IMR-90 (cell line): ENCODE measurements at regions not wholly inside any gene's neighbourhood (a gene's known extent, or its start where the extent isn't known, plus 50 kb on each side); places are given as distances from the start of the nearest gene placed in this dataset.

Experiments
- ATAC-seq: fragments of 200-7000 bp; cut with Tn5 transposase; 2 replicates; pipeline ENCODE4 v1.9.1; 2020; ENCODE audit warnings: low read depth, mild to moderate bottlenecking, moderate library complexity
- BruUV-seq: library from RNA; stranded (reverse); fragments of 400-500 nt; replicated peaks from 2 replicates; lab custom pipeline; 2021; lab: Mats Ljungman, UMichigan
- CTCF ChIA-PET: fragments of 300-600 bp; formaldehyde crosslinking; extraction: SDS; loops from one replicate; lab custom pipeline; 2021; ENCODE audit warnings: antibody characterized with exemption; lab: Yijun Ruan, JAX
- POLR2A ChIA-PET: fragments of 300-600 bp; sonication (Branson Sonifier 250); formaldehyde crosslinking; loops from one replicate; lab custom pipeline; 2022; ENCODE audit warnings: antibody characterized with exemption; ENCODE audit not compliant: unreplicated experiment; lab: Charles Lee
- DNase-seq: peaks from one replicate; pipeline ENCODE4 v3.0.0; 2013
- H2AFZ ChIP-seq: replicated peaks from 2 replicates; pipeline ENCODE3; 2013; ENCODE audit warnings: low read length, mild to moderate bottlenecking; ENCODE audit not compliant: poor library complexity
- H2AK5ac ChIP-seq: 2 replicates; pipeline ENCODE4 v1.6.1; 2013; ENCODE audit warnings: low read depth, low read length, inconsistent platforms
- H2AK9ac ChIP-seq: replicated peaks from 2 replicates; pipeline ENCODE3; 2013; ENCODE audit warnings: mild to moderate bottlenecking, low read depth, low read length, moderate library complexity; ENCODE audit not compliant: poor library complexity
- H2BK120ac ChIP-seq: 2 replicates; pipeline ENCODE4 v1.6.1; 2013; ENCODE audit warnings: low read depth, low read length, inconsistent platforms
- H2BK15ac ChIP-seq: 3 replicates; pipeline ENCODE4 v1.6.1; 2013; ENCODE audit warnings: low read depth, low read length, inconsistent platforms
- H2BK20ac ChIP-seq: 2 replicates; pipeline ENCODE4 v1.6.1; 2013; ENCODE audit warnings: low read depth, mild to moderate bottlenecking, inconsistent platforms, low read length, moderate library complexity
- H2BK5ac ChIP-seq: 2 replicates; pipeline ENCODE4 v1.6.1; 2013; ENCODE audit warnings: mild to moderate bottlenecking, low read depth, low read length, inconsistent platforms; ENCODE audit not compliant: poor library complexity, severe bottlenecking
- H3K14ac ChIP-seq: replicated peaks from 2 replicates; pipeline ENCODE4 v1.6.1; 2013; ENCODE audit warnings: low read depth, low read length, inconsistent platforms
- H3K18ac ChIP-seq: 2 replicates; pipeline ENCODE4 v1.6.1; 2013; ENCODE audit warnings: low read depth, low read length, control low read depth
- H3K23ac ChIP-seq: 2 replicates; pipeline ENCODE4 v1.6.1; 2013; ENCODE audit warnings: low read depth, low read length, inconsistent platforms
- H3K27ac ChIP-seq: 2 replicates; pipeline ENCODE4 v1.5.1; 2013; ENCODE audit warnings: mild to moderate bottlenecking, control low read depth, low read length; ENCODE audit not compliant: insufficient read depth
- H3K27me3 ChIP-seq: 2 replicates; pipeline ENCODE4 v1.6.1; 2013; ENCODE audit warnings: low read length; ENCODE audit not compliant: control insufficient read depth, insufficient read depth
- H3K36me3 ChIP-seq: 2 replicates; pipeline ENCODE4 v1.6.1; 2013; ENCODE audit warnings: low read length, mixed read lengths; ENCODE audit not compliant: control insufficient read depth, insufficient read depth
- H3K4ac ChIP-seq: 2 replicates; pipeline ENCODE4 v1.6.1; 2013; ENCODE audit warnings: low read depth, low read length, inconsistent platforms
- H3K4me1 ChIP-seq: 2 replicates; pipeline ENCODE4 v1.6.1; 2013; ENCODE audit warnings: low read length, mixed read lengths; ENCODE audit not compliant: control insufficient read depth, insufficient read depth
- H3K4me2 ChIP-seq: 2 replicates; pipeline ENCODE4 v1.6.1; 2013; ENCODE audit warnings: low read depth, mild to moderate bottlenecking, control low read depth, low read length, moderate library complexity
- H3K4me3 ChIP-seq: 2 replicates; pipeline ENCODE4 v1.5.1; 2013; ENCODE audit warnings: low read depth, mild to moderate bottlenecking, control low read depth, low read length, moderate library complexity; ENCODE audit not compliant: insufficient read depth
- H3K56ac ChIP-seq: 2 replicates; pipeline ENCODE4 v1.6.1; 2013; ENCODE audit warnings: low read length, inconsistent platforms; ENCODE audit not compliant: insufficient read depth; ENCODE audit errors: extremely low read depth
- H3K79me1 ChIP-seq, 2 experiments: 2 replicates each; pipeline ENCODE4 v1.6.1; 2013; ENCODE audit warnings: low read length in 2 of 2, inconsistent platforms in 1 of 2, low read depth in 1 of 2
- H3K9ac ChIP-seq: 2 replicates; pipeline ENCODE4 v1.6.1; 2013; ENCODE audit warnings: low read depth, low read length, control low read depth
- H3K9me1 ChIP-seq: 2 replicates; pipeline ENCODE4 v1.6.1; 2013; ENCODE audit warnings: low read length, inconsistent platforms; ENCODE audit not compliant: insufficient read depth
- H3K9me3 ChIP-seq: 2 replicates; pipeline ENCODE4 v1.6.1; 2013; ENCODE audit warnings: low read length; ENCODE audit not compliant: control insufficient read depth, insufficient read depth
- H4K20me1 ChIP-seq: 2 replicates; pipeline ENCODE4 v1.6.1; 2013; ENCODE audit warnings: low read length, inconsistent platforms; ENCODE audit not compliant: insufficient read depth
- H4K5ac ChIP-seq: 2 replicates; pipeline ENCODE4 v1.6.1; 2013; ENCODE audit warnings: mild to moderate bottlenecking, low read depth, low read length, control low read depth
- H4K8ac ChIP-seq, 2 experiments: 2 replicates each; pipeline ENCODE4 v1.6.1; 2013; ENCODE audit warnings: low read depth in 2 of 2, low read length in 2 of 2, control low read depth in 1 of 2, inconsistent platforms in 1 of 2
- H4K91ac ChIP-seq: 2 replicates; pipeline ENCODE4 v1.6.1; 2013; ENCODE audit warnings: low read depth, low read length, inconsistent platforms; ENCODE audit not compliant: insufficient read depth
- BHLHE40 ChIP-seq: fragments of 150-350 bp; IDR thresholded peaks from 2 replicates; pipeline ENCODE4 v1.6.1; 2016; ENCODE audit warnings: mild to moderate bottlenecking, low read depth, low read length
- CEBPB ChIP-seq: IDR thresholded peaks from 2 replicates; pipeline ENCODE4 v1.6.1; 2012; ENCODE audit warnings: low read depth, low read length, improper control_type of control experiment
- CHD1 ChIP-seq: IDR thresholded peaks from 2 replicates; pipeline ENCODE4 v1.6.1; 2012; ENCODE audit warnings: low read depth, low read length, improper control_type of control experiment
- FOS ChIP-seq: fragments of 150-350 bp; IDR thresholded peaks from 2 replicates; pipeline ENCODE4 v1.6.1; 2016; ENCODE audit warnings: low read depth, low read length
- MAFK ChIP-seq: IDR thresholded peaks from 2 replicates; pipeline ENCODE4 v1.6.1; 2012; ENCODE audit warnings: low read depth, low read length, improper control_type of control experiment
- MAZ ChIP-seq: IDR thresholded peaks from 2 replicates; pipeline ENCODE4 v1.6.1; 2012; ENCODE audit warnings: low read depth, mild to moderate bottlenecking, low read length, improper control_type of control experiment, moderate library complexity, borderline replicate concordance
- MXI1 ChIP-seq: IDR thresholded peaks from 2 replicates; pipeline ENCODE4 v1.6.1; 2012; ENCODE audit warnings: low read depth, mild to moderate bottlenecking, low read length, moderate library complexity, borderline replicate concordance
- NFE2L2 ChIP-seq: fragments of 150-350 bp; IDR thresholded peaks from 2 replicates; pipeline ENCODE4 v1.6.1; 2016; ENCODE audit warnings: low read depth, mild to moderate bottlenecking, low read length
- POLR2A ChIP-seq: IDR thresholded peaks from 2 replicates; pipeline ENCODE4 v1.6.1; 2012; ENCODE audit warnings: mild to moderate bottlenecking, low read depth, low read length
- RAD21 ChIP-seq: IDR thresholded peaks from 2 replicates; pipeline ENCODE4 v1.6.1; 2012; ENCODE audit warnings: low read length, improper control_type of control experiment
- RCOR1 ChIP-seq: IDR thresholded peaks from 2 replicates; pipeline ENCODE4 v1.6.1; 2012; ENCODE audit warnings: mild to moderate bottlenecking, low read length, improper control_type of control experiment; ENCODE audit not compliant: insufficient replicate concordance
- RFX5 ChIP-seq: IDR thresholded peaks from 2 replicates; pipeline ENCODE4 v1.8.0; 2012; ENCODE audit warnings: low read depth, mild to moderate bottlenecking, low read length, moderate library complexity
- SMC3 ChIP-seq: fragments of 150-350 bp; IDR thresholded peaks from 2 replicates; pipeline ENCODE4 v1.6.1; 2016; ENCODE audit warnings: low read depth, mild to moderate bottlenecking, antibody characterized with exemption, low read length, moderate library complexity
- WGBS, 2 experiments: methylation state at CpG; one replicate each; pipeline versions ENCODE4 v1.1.5 to v1.1.7; 2013; ENCODE audit warnings: missing lambda C conversion rate in 2 of 2; ENCODE audit not compliant: insufficient read length in 1 of 2; ENCODE audit errors: extremely low coverage in 2 of 2; 5-methylcytosine and 5-hydroxymethylcytosine counted together
- dilution Hi-C: fragments of 300-500 bp; cut with HindIII; formaldehyde crosslinking; loops from one replicate; pipeline ENCODE4 v1.14.3; 2018; ENCODE audit warnings: low sequenced_read_pairs; ENCODE audit not compliant: unreplicated experiment
- in situ Hi-C: fragments of 300-500 bp; cut with MboI; formaldehyde crosslinking; loops from 3 replicates; pipeline ENCODE4 v1.14.3; 2019; ENCODE audit warnings: low sequenced_read_pairs, inconsistent platforms, mixed read lengths
- intact Hi-C: fragments of 100-400 bp; cut with micrococcal nuclease; formaldehyde crosslinking; loops from 2 replicates; pipeline ENCODE4 v1.10.0; 2022
- TF ChIP-seq, protein P1 (sequence below): fragments of 150-350 bp; IDR thresholded peaks from 2 replicates; pipeline ENCODE4 v1.6.1; 2016; ENCODE audit warnings: low read depth, mild to moderate bottlenecking, low read length, moderate library complexity, borderline replicate concordance
- TF ChIP-seq, protein P2 (sequence below): fragments of 150-350 bp; IDR thresholded peaks from 2 replicates; pipeline ENCODE4 v1.6.1; 2017; ENCODE audit warnings: mild to moderate bottlenecking, antibody characterized with exemption, low read length, low read depth
- TF ChIP-seq, protein P3 (sequence below): conservative IDR thresholded peaks from 2 replicates; pipeline ENCODE4 v1.5.1; 2012; ENCODE audit warnings: mild to moderate bottlenecking, low read depth, low read length, improper control_type of control experiment

DNA sequence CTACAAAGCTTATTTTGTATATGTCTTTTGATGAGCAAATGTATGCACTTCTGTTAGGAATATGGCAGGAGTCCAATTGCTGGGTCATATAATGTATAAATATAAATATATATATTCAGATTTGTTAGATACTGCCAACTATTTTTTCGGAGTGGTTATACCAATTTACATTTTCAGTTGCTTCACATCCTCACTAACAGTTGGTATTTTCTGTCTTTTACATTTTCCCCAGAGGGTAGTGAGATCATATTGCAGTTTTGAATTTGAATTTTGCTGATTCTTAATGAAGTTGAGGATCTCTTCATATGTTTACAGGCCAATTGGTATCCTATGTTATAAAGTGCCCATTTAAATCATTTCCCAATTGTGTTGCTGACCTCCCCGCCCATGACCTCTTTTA, 139.0 kb upstream of the KCNMB2 start:
- H3K23ac ChIP-seq: no peak overlapping the region
- H2BK120ac ChIP-seq: no peak overlapping the region
- no peak overlapping the region for H3K9ac ChIP-seq
- H2BK20ac ChIP-seq: no peak overlapping the region
- ATAC-seq: no peak
- ChIA-PET POLR2A (no interaction called here), CTCF (no interaction called here)
- no peaks in the 10 kb centered on the region for H3K9me1 ChIP-seq
- H2BK15ac ChIP-seq: no peak overlapping the region
- peaks cover 5% of the 10 kb centered on the region; the same call in 1 of the 2 replicates for H3K4me1 ChIP-seq
- H3K14ac ChIP-seq: no peak overlapping the region
- WGBS, 2 experiments: no CpG with 5 or more reads among the region's 2 CpGs
- DNase-seq: no peak
- H2AK9ac ChIP-seq: no peak overlapping the region
- H3K79me1 ChIP-seq: no peaks in the 10 kb centered on the region
- no TSS peak for BruUV-seq
- H4K20me1 ChIP-seq: no peaks in the 10 kb centered on the region
- no peak overlapping the region for H2BK5ac ChIP-seq
- H3K36me3 ChIP-seq: no peaks in the 10 kb centered on the region
- no peak overlapping the region for H3K4ac ChIP-seq
- H4K8ac ChIP-seq: no peak overlapping the region
- H4K5ac ChIP-seq: no peak overlapping the region
- no peak overlapping the region for H4K91ac ChIP-seq
- intact Hi-C loops: no loop called here
- H2AFZ ChIP-seq: no peak overlapping the region
- H3K56ac ChIP-seq: no peak overlapping the region
- H3K4me2 ChIP-seq: no peak overlapping the region
- dilution Hi-C loops: no loop called here
- TF ChIP-seq CEBPB: no peak
- TF ChIP-seq RFX5: no peak
- no peak for TF ChIP-seq NFE2L2
- no peak for TF ChIP-seq RCOR1
- TF ChIP-seq RAD21: no peak
- no peak for TF ChIP-seq POLR2A
- TF ChIP-seq, protein P1, sequence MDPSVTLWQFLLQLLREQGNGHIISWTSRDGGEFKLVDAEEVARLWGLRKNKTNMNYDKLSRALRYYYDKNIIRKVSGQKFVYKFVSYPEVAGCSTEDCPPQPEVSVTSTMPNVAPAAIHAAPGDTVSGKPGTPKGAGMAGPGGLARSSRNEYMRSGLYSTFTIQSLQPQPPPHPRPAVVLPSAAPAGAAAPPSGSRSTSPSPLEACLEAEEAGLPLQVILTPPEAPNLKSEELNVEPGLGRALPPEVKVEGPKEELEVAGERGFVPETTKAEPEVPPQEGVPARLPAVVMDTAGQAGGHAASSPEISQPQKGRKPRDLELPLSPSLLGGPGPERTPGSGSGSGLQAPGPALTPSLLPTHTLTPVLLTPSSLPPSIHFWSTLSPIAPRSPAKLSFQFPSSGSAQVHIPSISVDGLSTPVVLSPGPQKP: no peak
- TF ChIP-seq CHD1: no peak
- no peak for TF ChIP-seq MXI1
- no peak for TF ChIP-seq MAFK
- no peak for TF ChIP-seq MAZ
- TF ChIP-seq SMC3: no peak
- TF ChIP-seq, protein P2, sequence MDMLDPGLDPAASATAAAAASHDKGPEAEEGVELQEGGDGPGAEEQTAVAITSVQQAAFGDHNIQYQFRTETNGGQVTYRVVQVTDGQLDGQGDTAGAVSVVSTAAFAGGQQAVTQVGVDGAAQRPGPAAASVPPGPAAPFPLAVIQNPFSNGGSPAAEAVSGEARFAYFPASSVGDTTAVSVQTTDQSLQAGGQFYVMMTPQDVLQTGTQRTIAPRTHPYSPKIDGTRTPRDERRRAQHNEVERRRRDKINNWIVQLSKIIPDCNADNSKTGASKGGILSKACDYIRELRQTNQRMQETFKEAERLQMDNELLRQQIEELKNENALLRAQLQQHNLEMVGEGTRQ: no peak
- TF ChIP-seq BHLHE40: no peak
- no peak for TF ChIP-seq FOS
- TF ChIP-seq, protein P3, sequence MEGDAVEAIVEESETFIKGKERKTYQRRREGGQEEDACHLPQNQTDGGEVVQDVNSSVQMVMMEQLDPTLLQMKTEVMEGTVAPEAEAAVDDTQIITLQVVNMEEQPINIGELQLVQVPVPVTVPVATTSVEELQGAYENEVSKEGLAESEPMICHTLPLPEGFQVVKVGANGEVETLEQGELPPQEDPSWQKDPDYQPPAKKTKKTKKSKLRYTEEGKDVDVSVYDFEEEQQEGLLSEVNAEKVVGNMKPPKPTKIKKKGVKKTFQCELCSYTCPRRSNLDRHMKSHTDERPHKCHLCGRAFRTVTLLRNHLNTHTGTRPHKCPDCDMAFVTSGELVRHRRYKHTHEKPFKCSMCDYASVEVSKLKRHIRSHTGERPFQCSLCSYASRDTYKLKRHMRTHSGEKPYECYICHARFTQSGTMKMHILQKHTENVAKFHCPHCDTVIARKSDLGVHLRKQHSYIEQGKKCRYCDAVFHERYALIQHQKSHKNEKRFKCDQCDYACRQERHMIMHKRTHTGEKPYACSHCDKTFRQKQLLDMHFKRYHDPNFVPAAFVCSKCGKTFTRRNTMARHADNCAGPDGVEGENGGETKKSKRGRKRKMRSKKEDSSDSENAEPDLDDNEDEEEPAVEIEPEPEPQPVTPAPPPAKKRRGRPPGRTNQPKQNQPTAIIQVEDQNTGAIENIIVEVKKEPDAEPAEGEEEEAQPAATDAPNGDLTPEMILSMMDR: no peak
- H3K27me3 ChIP-seq: no peaks in the 10 kb centered on the region
- no peak overlapping the region for H3K18ac ChIP-seq
- H3K9me3 ChIP-seq: no peaks in the 10 kb centered on the region
- H3K27ac ChIP-seq: no peak overlapping the region
- in situ Hi-C loops: no loop called here
- H2AK5ac ChIP-seq: no peak overlapping the region
- no peak overlapping the region for H3K4me3 ChIP-seq
